Tibial nerve (tissue), 4 donors: ENCODE measurements at regions not wholly inside any gene's neighbourhood (a gene's known extent, or its start where the extent isn't known, plus 50 kb on each side); places are given as distances from the start of the nearest gene placed in this dataset.

Source experiments
- DNase-seq, 2 donors: peaks; one replicate each; pipeline ENCODE4 v3.0.0-alpha.2; 2019; ENCODE audit warnings: low spot score in 2 of 2
- H3K27ac ChIP-seq, 4 donors: fragments of 200-600 bp; sonication (generic) in 3 of 4; one replicate each; pipeline ENCODE4 v1.5.1; 2017 to 2019; ENCODE audit warnings: mild to moderate bottlenecking in 1 of 4
- H3K27me3 ChIP-seq, 2 donors: fragments of 200-600 bp; sonication (generic) in 1 of 2; one replicate each; pipeline versions ENCODE4 v1.5.1 to v1.6.0; 2017 to 2019
- H3K36me3 ChIP-seq, 3 donors: fragments of 200-600 bp; sonication (generic); one replicate each; pipeline ENCODE4 v1.5.1; 2018 to 2019
- H3K4me1 ChIP-seq, 4 donors: fragments of 200-600 bp; sonication (generic) in 3 of 4; one replicate each; pipeline ENCODE4 v1.5.1; 2017 to 2019
- H3K4me3 ChIP-seq, 4 donors: fragments of 200-600 bp; sonication (generic) in 3 of 4; one replicate each; pipeline ENCODE4 v1.5.1; 2017 to 2019; ENCODE audit warnings: mild to moderate bottlenecking in 1 of 4, moderate library complexity in 1 of 4
- H3K9me3 ChIP-seq, 4 donors: fragments of 200-600 bp; sonication (generic) in 3 of 4; one replicate each; pipeline ENCODE4 v1.5.1; 2017 to 2019
- CTCF ChIP-seq, 5 experiments: fragments of 200-600 bp in 3 of 5; fragments of 450-650 bp in 2 of 5; sonication (generic) in 3 of 5; IDR thresholded peaks; one replicate each; pipeline ENCODE4 v1.5.1; 2016 to 2019; ENCODE audit warnings: antibody characterized with exemption in 5 of 5, mild to moderate bottlenecking in 3 of 5, moderate library complexity in 2 of 5
- EP300 ChIP-seq, 2 donors: sonication (generic); formaldehyde crosslinking; IDR thresholded peaks; one replicate each; pipeline ENCODE4 v1.6.1; 2017; ENCODE audit warnings: antibody characterized with exemption in 2 of 2, mild to moderate bottlenecking in 1 of 2
- POLR2A ChIP-seq, 2 donors: fragments of 450-650 bp; IDR thresholded peaks; one replicate each; pipeline ENCODE4 v1.6.1; 2017; ENCODE audit warnings: antibody characterized with exemption in 2 of 2, mild to moderate bottlenecking in 2 of 2, moderate library complexity in 2 of 2
- WGBS, 2 donors: methylation state at CpG; one replicate each; pipeline ENCODE4 v1.1.5; 2018; 5-methylcytosine and 5-hydroxymethylcytosine counted together

GRCh38 chr6:48979085-48979484 lies 484.0 kb downstream of the MMUT start:
- DNase-seq: no peak
- no peak for TF ChIP-seq CTCF (IDR thresholded peaks at IDR 0.05)
- TF ChIP-seq EP300 (IDR thresholded peaks at IDR 0.05): no peak
- TF ChIP-seq POLR2A (IDR thresholded peaks at IDR 0.05): no peak
- Histone ChIP-seq H3K27ac (no peak overlapping the region), H3K4me1 (no peaks in the 10 kb centered on the region), H3K9me3 (peaks cover 0 to 8% (median 0%) of the 10 kb centered on the region in 4 donors), H3K36me3 (no peaks in the 10 kb centered on the region), H3K27me3 (no peaks in the 10 kb centered on the region), H3K4me3 (no peak overlapping the region)
- WGBS, 2 donors: 86 to 87% methylated on average over 7 to 8 of the region's 8 CpGs

GRCh38 chr6:48978016-48978415 lies 485.0 kb downstream of the MMUT start:
- Histone ChIP-seq H3K4me3 (no peak overlapping the region), H3K27me3 (no peaks in the 10 kb centered on the region), H3K27ac (no peak overlapping the region), H3K36me3 (no peaks in the 10 kb centered on the region), H3K9me3 (no peaks in the 10 kb centered on the region), H3K4me1 (no peaks in the 10 kb centered on the region)
- no peak for TF ChIP-seq CTCF (IDR thresholded peaks at IDR 0.05)
- TF ChIP-seq EP300 (IDR thresholded peaks at IDR 0.05): no peak
- no peak for TF ChIP-seq POLR2A (IDR thresholded peaks at IDR 0.05)
- WGBS, 2 donors: 89 to 94% methylated on average over 3 of the region's 3 CpGs
- no peak for DNase-seq

- Histone ChIP-seq H3K27ac (no peak overlapping the region), H3K4me1 (no peaks in the 10 kb centered on the region), H3K36me3 (no peaks in the 10 kb centered on the region), H3K4me3 (no peak overlapping the region), H3K9me3 (no peaks in the 10 kb centered on the region), H3K27me3 (no peaks in the 10 kb centered on the region)
- TF ChIP-seq POLR2A (IDR thresholded peaks at IDR 0.05): no peak
- no peak for TF ChIP-seq EP300 (IDR thresholded peaks at IDR 0.05)
- TF ChIP-seq CTCF (IDR thresholded peaks at IDR 0.05): no peak
- no peak for DNase-seq
- WGBS, 2 donors: 81 to 100% methylated on average over 1 of the region's 1 CpG
Observed at GRCh38 chr6:48977573-48977972, 485.5 kb downstream of the MMUT start.

- H3K4me1 ChIP-seq: no peaks in the 10 kb centered on the region
- no peaks in the 10 kb centered on the region for H3K9me3 ChIP-seq
- no peaks in the 10 kb centered on the region for H3K36me3 ChIP-seq
- TF ChIP-seq EP300 (IDR thresholded peaks at IDR 0.05) (no peak), POLR2A (IDR thresholded peaks at IDR 0.05) (no peak), CTCF (IDR thresholded peaks at IDR 0.05) (no peak)
- no peak overlapping the region for H3K4me3 ChIP-seq
- no peaks in the 10 kb centered on the region for H3K27me3 ChIP-seq
- no peak overlapping the region for H3K27ac ChIP-seq
- WGBS, 2 donors: 35 to 84% methylated on average over 1 of the region's 1 CpG
- DNase-seq: no peak
Observed at GRCh38 chr6:48973491-48973890, 489.6 kb downstream of the MMUT start.

- Histone ChIP-seq H3K4me3 (no peak overlapping the region), H3K9me3 (no peaks in the 10 kb centered on the region), H3K36me3 (no peaks in the 10 kb centered on the region), H3K27ac (no peak overlapping the region), H3K4me1 (no peaks in the 10 kb centered on the region), H3K27me3 (no peaks in the 10 kb centered on the region)
- no peak for DNase-seq
- TF ChIP-seq EP300 (IDR thresholded peaks at IDR 0.05): no peak
- no peak for TF ChIP-seq POLR2A (IDR thresholded peaks at IDR 0.05)
- no peak for TF ChIP-seq CTCF (IDR thresholded peaks at IDR 0.05)
- WGBS, 2 donors: 84 to 90% methylated on average over 4 of the region's 4 CpGs
Observed at GRCh38 chr6:48961781-48962415, 501.2 kb downstream of the MMUT start.
